Parathyroid adenoma (tissue), 2 donors: ENCODE measurements at regions not wholly inside any gene's neighbourhood (a gene's known extent, or its start where the extent isn't known, plus 50 kb on each side); places are given as distances from the start of the nearest gene placed in this dataset.

Source experiments
- H2AFZ ChIP-seq: fragments of 300-600 bp; sonication (generic); one replicate; pipeline ENCODE4 v1.7.0; 2017; ENCODE audit warnings: antibody characterized with exemption, mild to moderate bottlenecking
- H3K27ac ChIP-seq: fragments of 300-600 bp; sonication (generic); one replicate; pipeline ENCODE4 v1.7.0; 2017
- H3K27me3 ChIP-seq: fragments of 300-600 bp; sonication (generic); one replicate; pipeline ENCODE4 v1.7.0; 2017; ENCODE audit warnings: low read length; ENCODE audit not compliant: control insufficient read depth, insufficient read depth
- H3K36me3 ChIP-seq: fragments of 300-600 bp; sonication (generic); one replicate; pipeline ENCODE4 v1.7.0; 2017; ENCODE audit warnings: low read length; ENCODE audit not compliant: control insufficient read depth, insufficient read depth
- H3K4me1 ChIP-seq: fragments of 300-600 bp; sonication (generic); one replicate; pipeline ENCODE4 v1.7.0; 2017; ENCODE audit warnings: control low read depth
- H3K4me2 ChIP-seq: fragments of 300-600 bp; sonication (generic); one replicate; pipeline ENCODE4 v1.7.0; 2017; ENCODE audit warnings: low read length
- H3K4me3 ChIP-seq: fragments of 300-600 bp; sonication (generic); one replicate; pipeline ENCODE4 v1.7.0; 2017; ENCODE audit warnings: low read depth, low read length
- H3K79me2 ChIP-seq: fragments of 300-600 bp; sonication (generic); one replicate; pipeline ENCODE4 v1.7.0; 2017; ENCODE audit warnings: control low read depth
- H3K9ac ChIP-seq: fragments of 300-600 bp; sonication (generic); one replicate; pipeline ENCODE4 v1.7.0; 2017; ENCODE audit warnings: mild to moderate bottlenecking
- H3K9me3 ChIP-seq: fragments of 300-600 bp; sonication (generic); one replicate; pipeline ENCODE4 v1.7.0; 2017; ENCODE audit warnings: low read length; ENCODE audit not compliant: control insufficient read depth
- CTCF ChIP-seq: fragments of 300-600 bp; sonication (generic); IDR thresholded peaks from one replicate; pipeline ENCODE4 v1.7.0; 2017; ENCODE audit warnings: antibody characterized with exemption, mild to moderate bottlenecking
- donor health status: primary hyperparathyroidism.

- H3K9ac ChIP-seq = no peak overlapping the region
- H3K27ac ChIP-seq = no peak overlapping the region
- H3K79me2 ChIP-seq = no peaks in the 10 kb centered on the region
- no peak overlapping the region for H3K4me3 ChIP-seq
- no peaks in the 10 kb centered on the region for H3K4me1 ChIP-seq
- H3K36me3 ChIP-seq = no peaks in the 10 kb centered on the region
- TF ChIP-seq CTCF = no peak
- H2AFZ ChIP-seq = no peak overlapping the region
- no peaks in the 10 kb centered on the region for H3K9me3 ChIP-seq
- H3K27me3 ChIP-seq = no peaks in the 10 kb centered on the region
- no peak overlapping the region for H3K4me2 ChIP-seq
These were observed 284.2 kb upstream of the POU3F1 start for GRCh38 chr1:38330799-38331198.

- H3K4me2 ChIP-seq = no peak overlapping the region
- no peaks in the 10 kb centered on the region for H3K4me1 ChIP-seq
- H2AFZ ChIP-seq = no peak overlapping the region
- H3K36me3 ChIP-seq = no peaks in the 10 kb centered on the region
- no peak overlapping the region for H3K9ac ChIP-seq
- no peaks in the 10 kb centered on the region for H3K9me3 ChIP-seq
- H3K27me3 ChIP-seq = no peaks in the 10 kb centered on the region
- H3K4me3 ChIP-seq = no peak overlapping the region
- no peak overlapping the region for H3K27ac ChIP-seq
- no peak for TF ChIP-seq CTCF
- no peaks in the 10 kb centered on the region for H3K79me2 ChIP-seq
These were observed 283.1 kb upstream of the POU3F1 start for GRCh38 chr1:38329644-38330043.

GRCh38 chr1:38328278-38329035, 281.9 kb upstream of the POU3F1 start:
- Histone ChIP-seq H3K4me3 (no peak overlapping the region), H3K36me3 (no peaks in the 10 kb centered on the region), H3K79me2 (no peaks in the 10 kb centered on the region), H2AFZ (no peak overlapping the region), H3K4me2 (no peak overlapping the region), H3K27me3 (no peaks in the 10 kb centered on the region), H3K9ac (no peak overlapping the region), H3K4me1 (no peaks in the 10 kb centered on the region), H3K9me3 (no peaks in the 10 kb centered on the region), H3K27ac (no peak overlapping the region)
- TF ChIP-seq CTCF = no peak

- H3K36me3 ChIP-seq = no peaks in the 10 kb centered on the region
- H3K4me3 ChIP-seq = no peak overlapping the region
- no peak overlapping the region for H2AFZ ChIP-seq
- no peak for TF ChIP-seq CTCF
- no peak overlapping the region for H3K4me2 ChIP-seq
- H3K27ac ChIP-seq = no peak overlapping the region
- no peaks in the 10 kb centered on the region for H3K27me3 ChIP-seq
- no peak overlapping the region for H3K9ac ChIP-seq
- no peaks in the 10 kb centered on the region for H3K4me1 ChIP-seq
- H3K79me2 ChIP-seq = no peaks in the 10 kb centered on the region
- no peaks in the 10 kb centered on the region for H3K9me3 ChIP-seq
These were observed 281.0 kb upstream of the POU3F1 start for GRCh38 chr1:38327559-38327973.

GRCh38 chr1:38326856-38327255, 280.3 kb upstream of the POU3F1 start:
- no peak overlapping the region for H2AFZ ChIP-seq
- H3K4me3 ChIP-seq = no peak overlapping the region
- no peaks in the 10 kb centered on the region for H3K27me3 ChIP-seq
- H3K4me2 ChIP-seq = no peak overlapping the region
- no peaks in the 10 kb centered on the region for H3K9me3 ChIP-seq
- H3K27ac ChIP-seq = no peak overlapping the region
- H3K79me2 ChIP-seq = no peaks in the 10 kb centered on the region
- no peak overlapping the region for H3K9ac ChIP-seq
- TF ChIP-seq CTCF = no peak
- no peaks in the 10 kb centered on the region for H3K36me3 ChIP-seq
- H3K4me1 ChIP-seq = no peaks in the 10 kb centered on the region
